ENCODE measurements at regions not wholly inside any gene's neighbourhood (a gene's known extent, or its start where the extent isn't known, plus 50 kb on each side); places are given as distances from the start of the nearest gene placed in this dataset.

DNA sequence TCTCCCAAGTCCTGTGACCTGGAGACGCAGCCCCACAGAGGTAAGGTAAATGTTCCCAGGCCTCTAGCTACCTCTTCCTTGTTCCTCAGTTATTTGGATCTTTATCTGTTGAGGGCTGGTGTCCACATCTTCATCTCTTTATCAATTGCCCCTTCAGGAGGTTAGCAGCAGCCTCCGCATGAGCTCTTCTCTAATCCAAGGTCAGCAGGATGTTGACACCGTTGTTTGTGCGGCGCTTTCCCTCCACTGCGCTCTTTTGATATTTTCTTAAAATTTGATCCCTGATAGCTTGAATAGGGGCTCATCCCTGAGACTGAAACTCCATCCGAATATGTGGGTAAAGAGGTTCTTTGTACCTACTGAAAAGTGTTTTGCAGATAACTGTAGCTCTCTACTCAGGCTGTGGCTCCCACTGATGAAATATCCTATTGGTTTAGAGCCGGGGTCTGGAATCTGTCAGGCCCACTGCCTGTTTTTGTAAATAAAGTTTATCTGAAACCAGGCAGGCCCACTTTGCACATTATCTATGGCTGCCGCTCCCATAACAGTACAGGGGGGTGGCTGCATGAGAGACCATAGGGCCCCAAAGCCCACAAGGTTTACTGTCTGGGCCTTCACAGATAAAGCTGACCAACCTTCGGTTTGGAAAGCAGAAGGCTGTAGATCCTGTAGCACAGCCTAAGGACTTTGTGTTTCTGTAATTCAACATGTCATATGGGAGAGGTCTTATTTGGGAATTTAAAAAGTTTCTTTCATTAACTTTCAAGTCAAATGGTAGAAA, 362.6 kb downstream of the QKI start:
- Mint-ChIP-seq H3K4me3 (ENCODE audit: unreplicated experiment) (no peak overlapping the region), H3K36me3 (ENCODE audit: low read depth, unreplicated experiment) (no peaks in the 10 kb centered on the region), H3K27ac (ENCODE audit: unreplicated experiment) (no peak overlapping the region), H3K9me3 (ENCODE audit: unreplicated experiment) (no peaks in the 10 kb centered on the region), H3K4me1 (ENCODE audit: unreplicated experiment) (no peaks in the 10 kb centered on the region), H3K27me3 (ENCODE audit: unreplicated experiment) (peaks cover 1% of the 10 kb centered on the region)
- TF ChIP-seq, protein P1, sequence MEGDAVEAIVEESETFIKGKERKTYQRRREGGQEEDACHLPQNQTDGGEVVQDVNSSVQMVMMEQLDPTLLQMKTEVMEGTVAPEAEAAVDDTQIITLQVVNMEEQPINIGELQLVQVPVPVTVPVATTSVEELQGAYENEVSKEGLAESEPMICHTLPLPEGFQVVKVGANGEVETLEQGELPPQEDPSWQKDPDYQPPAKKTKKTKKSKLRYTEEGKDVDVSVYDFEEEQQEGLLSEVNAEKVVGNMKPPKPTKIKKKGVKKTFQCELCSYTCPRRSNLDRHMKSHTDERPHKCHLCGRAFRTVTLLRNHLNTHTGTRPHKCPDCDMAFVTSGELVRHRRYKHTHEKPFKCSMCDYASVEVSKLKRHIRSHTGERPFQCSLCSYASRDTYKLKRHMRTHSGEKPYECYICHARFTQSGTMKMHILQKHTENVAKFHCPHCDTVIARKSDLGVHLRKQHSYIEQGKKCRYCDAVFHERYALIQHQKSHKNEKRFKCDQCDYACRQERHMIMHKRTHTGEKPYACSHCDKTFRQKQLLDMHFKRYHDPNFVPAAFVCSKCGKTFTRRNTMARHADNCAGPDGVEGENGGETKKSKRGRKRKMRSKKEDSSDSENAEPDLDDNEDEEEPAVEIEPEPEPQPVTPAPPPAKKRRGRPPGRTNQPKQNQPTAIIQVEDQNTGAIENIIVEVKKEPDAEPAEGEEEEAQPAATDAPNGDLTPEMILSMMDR (IDR thresholded peaks at IDR 0.05; ENCODE audit: unreplicated experiment) = no peak
- DNase-seq (ENCODE audit: low spot score) = no peak

DNA sequence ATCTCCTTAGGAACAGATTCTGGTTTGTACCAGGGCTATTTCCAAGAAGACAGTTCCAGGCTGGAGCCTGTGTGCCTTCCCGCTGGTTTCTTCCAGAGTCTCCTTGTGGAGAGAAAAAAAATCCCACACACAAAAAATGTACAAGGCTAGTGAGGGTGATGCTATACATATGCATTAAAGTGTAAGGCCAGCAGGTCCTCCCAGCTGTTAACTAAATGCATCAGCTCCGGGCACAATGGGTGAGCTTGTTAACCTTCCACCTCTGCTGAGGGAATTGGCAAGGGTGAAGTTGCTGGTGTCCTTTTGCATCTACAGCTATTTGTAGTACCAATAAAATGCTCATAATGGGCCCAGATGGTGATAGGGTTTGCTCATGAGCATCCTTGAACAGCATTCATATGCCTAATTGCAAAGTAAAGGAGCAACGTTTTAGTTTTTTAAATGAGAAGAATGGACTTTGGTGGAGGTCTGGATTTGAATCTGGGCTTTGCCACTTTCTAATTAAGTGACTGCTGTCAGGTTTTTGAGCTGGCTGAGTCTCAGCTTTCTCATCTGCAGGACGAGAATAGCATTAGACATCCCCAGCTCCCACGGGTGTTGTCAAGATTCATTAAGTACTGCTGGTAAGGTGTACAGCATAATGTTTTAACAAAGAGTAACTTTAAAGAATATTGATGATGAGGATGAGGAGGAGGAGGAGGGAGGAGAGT, 361.8 kb downstream of the QKI start:
- Mint-ChIP-seq H3K9me3 (ENCODE audit: unreplicated experiment) (no peaks in the 10 kb centered on the region), H3K4me1 (ENCODE audit: unreplicated experiment) (no peaks in the 10 kb centered on the region), H3K27ac (ENCODE audit: unreplicated experiment) (no peak overlapping the region), H3K4me3 (ENCODE audit: unreplicated experiment) (no peak overlapping the region), H3K36me3 (ENCODE audit: low read depth, unreplicated experiment) (no peaks in the 10 kb centered on the region), H3K27me3 (ENCODE audit: unreplicated experiment) (peaks cover 1% of the 10 kb centered on the region)
- no peak for DNase-seq (ENCODE audit: low spot score)
- TF ChIP-seq, protein P1 (IDR thresholded peaks at IDR 0.05; ENCODE audit: unreplicated experiment) = no peak

DNA sequence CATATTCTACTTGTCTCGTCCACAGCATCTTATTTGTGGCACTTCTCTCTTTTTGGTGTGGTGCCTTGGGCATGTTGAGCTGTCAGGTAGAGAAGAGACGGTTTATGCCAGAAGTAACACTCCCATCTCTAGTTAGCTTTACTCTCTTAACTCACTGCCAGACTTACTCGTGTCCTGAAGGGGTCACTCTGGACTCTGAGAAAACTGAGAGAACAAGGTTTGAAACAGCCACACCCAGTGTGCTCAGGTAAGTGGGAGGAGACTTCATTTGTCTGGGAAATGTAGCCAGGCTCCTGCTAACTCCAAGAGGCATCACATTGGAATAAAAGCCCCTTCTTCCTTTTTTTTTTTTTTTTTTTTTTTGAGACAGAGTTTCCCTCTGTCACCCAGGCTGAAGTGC, 360.8 kb downstream of the QKI start:
- no peak for DNase-seq (ENCODE audit: low spot score)
- no peak overlapping the region for H3K4me3 Mint-ChIP-seq (ENCODE audit: unreplicated experiment)
- no peaks in the 10 kb centered on the region for H3K36me3 Mint-ChIP-seq (ENCODE audit: low read depth, unreplicated experiment)

DNA sequence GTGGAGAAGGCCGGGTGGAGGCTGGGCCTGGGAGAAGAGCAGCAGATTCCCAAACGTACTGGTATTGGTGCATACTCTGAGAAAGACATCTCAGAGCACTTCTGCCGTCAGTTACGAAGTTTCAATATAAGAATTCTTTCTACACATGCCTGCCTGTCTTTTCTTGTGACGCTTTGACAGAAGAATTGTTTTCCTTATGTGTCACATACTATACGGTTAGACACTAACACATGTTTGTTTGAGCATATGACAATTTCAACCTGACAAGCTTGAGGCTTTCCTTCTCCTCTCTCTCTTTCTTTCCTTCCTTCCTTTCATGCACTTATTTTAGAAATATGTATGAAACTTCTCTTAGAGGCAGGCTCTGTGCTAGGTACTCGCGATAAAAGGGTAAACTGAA, 360.0 kb downstream of the QKI start:
- DNase-seq (ENCODE audit: low spot score) = no peak
- no peak overlapping the region for H3K4me3 Mint-ChIP-seq (ENCODE audit: unreplicated experiment)
- peaks cover 3% of the 10 kb centered on the region for H3K27me3 Mint-ChIP-seq (ENCODE audit: unreplicated experiment)
- H3K36me3 Mint-ChIP-seq (ENCODE audit: low read depth, unreplicated experiment) = no peaks in the 10 kb centered on the region
- no peaks in the 10 kb centered on the region for H3K9me3 Mint-ChIP-seq (ENCODE audit: unreplicated experiment)
- no peak overlapping the region for H3K27ac Mint-ChIP-seq (ENCODE audit: unreplicated experiment)
- TF ChIP-seq, protein P1 (IDR thresholded peaks at IDR 0.05; ENCODE audit: unreplicated experiment) = no peak
- no peaks in the 10 kb centered on the region for H3K4me1 Mint-ChIP-seq (ENCODE audit: unreplicated experiment)

More for the DNA sequence above, 360.8 kb downstream of the QKI start:
- no peaks in the 10 kb centered on the region for H3K9me3 Mint-ChIP-seq (ENCODE audit: unreplicated experiment)
- no peak overlapping the region for H3K27ac Mint-ChIP-seq (ENCODE audit: unreplicated experiment)
- no peaks in the 10 kb centered on the region for H3K4me1 Mint-ChIP-seq (ENCODE audit: unreplicated experiment)
- TF ChIP-seq, protein P1 (IDR thresholded peaks at IDR 0.05; ENCODE audit: unreplicated experiment) = no peak
- peaks cover 1% of the 10 kb centered on the region for H3K27me3 Mint-ChIP-seq (ENCODE audit: unreplicated experiment)

DNA sequence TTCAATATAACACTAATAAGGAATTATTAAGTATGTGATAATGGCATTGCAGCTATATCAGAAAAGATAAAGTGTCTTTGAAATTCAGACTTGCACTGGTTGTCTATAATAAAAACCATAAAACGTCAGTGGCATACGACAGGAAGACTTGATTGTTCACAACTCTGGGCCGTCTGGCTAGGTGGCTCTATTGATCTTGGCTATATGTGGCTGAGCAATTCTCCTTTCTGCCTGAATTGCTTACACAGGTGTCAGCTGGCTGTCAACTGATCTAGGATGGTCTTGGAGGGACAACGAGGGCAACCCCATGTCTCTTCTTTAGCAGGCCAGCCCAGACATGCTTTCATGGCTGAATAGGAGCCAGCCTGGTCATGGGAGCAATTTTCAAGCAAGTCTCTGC, 359.1 kb downstream of the QKI start:
- peaks cover 3% of the 10 kb centered on the region for H3K27me3 Mint-ChIP-seq (ENCODE audit: unreplicated experiment)
- H3K36me3 Mint-ChIP-seq (ENCODE audit: low read depth, unreplicated experiment) = no peaks in the 10 kb centered on the region
- no peak overlapping the region for H3K27ac Mint-ChIP-seq (ENCODE audit: unreplicated experiment)
- no peak for DNase-seq (ENCODE audit: low spot score)
- no peaks in the 10 kb centered on the region for H3K4me1 Mint-ChIP-seq (ENCODE audit: unreplicated experiment)
- no peak overlapping the region for H3K4me3 Mint-ChIP-seq (ENCODE audit: unreplicated experiment)
- TF ChIP-seq, protein P1 (IDR thresholded peaks at IDR 0.05; ENCODE audit: unreplicated experiment) = no peak
- H3K9me3 Mint-ChIP-seq (ENCODE audit: unreplicated experiment) = no peaks in the 10 kb centered on the region
